GM18861 (cell line): ENCODE measurements at regions not wholly inside any gene's neighbourhood (a gene's known extent, or its start where the extent isn't known, plus 50 kb on each side); places are given as distances from the start of the nearest gene placed in this dataset.
"Not testable (repeated sequence)": the region's sequence is repeated elsewhere in the genome, so short reads cannot be mapped to it uniquely, and the experiment has no call there.

Experiments
- ATAC-seq: cut with Tn5 transposase; IDR thresholded peaks from one replicate; pipeline ENCODE4 v1.9.1; 2021; ENCODE audit not compliant: unreplicated experiment

- ATAC-seq = no peak
Measured at GRCh38 chr11:98061858-98062257, 958.9 kb upstream of the CNTN5 start.

- no peak for ATAC-seq
Measured at GRCh38 chr11:98062714-98063113, 958.0 kb upstream of the CNTN5 start.

- ATAC-seq = no peak
Measured at GRCh38 chr11:98068251-98068650, 952.5 kb upstream of the CNTN5 start.

GRCh38 chr11:98069147-98069546 lies 951.6 kb upstream of the CNTN5 start:
- not testable (repeated sequence) for ATAC-seq

- ATAC-seq = no peak
Measured at GRCh38 chr11:98069861-98070260, 950.9 kb upstream of the CNTN5 start.

- ATAC-seq = no peak
Measured at GRCh38 chr11:98090861-98091505, 929.8 kb upstream of the CNTN5 start.

- ATAC-seq = no peak
Measured at GRCh38 chr11:98099371-98099770, 921.4 kb upstream of the CNTN5 start.

GRCh38 chr11:98100689-98101088 lies 920.1 kb upstream of the CNTN5 start:
- ATAC-seq = no peak

- ATAC-seq = no peak
Measured at GRCh38 chr11:98101329-98101728, 919.4 kb upstream of the CNTN5 start.

GRCh38 chr11:98104249-98104648 lies 916.5 kb upstream of the CNTN5 start:
- ATAC-seq = no peak

GRCh38 chr11:98107736-98108135 lies 913.0 kb upstream of the CNTN5 start:
- no peak for ATAC-seq

GRCh38 chr11:98110030-98110429 lies 910.7 kb upstream of the CNTN5 start:
- no peak for ATAC-seq

GRCh38 chr11:98115873-98116272 lies 904.9 kb upstream of the CNTN5 start:
- no peak for ATAC-seq

- ATAC-seq = no peak
Measured at GRCh38 chr11:98130117-98130625, 890.6 kb upstream of the CNTN5 start.

GRCh38 chr11:98136357-98136756 lies 884.4 kb upstream of the CNTN5 start:
- no peak for ATAC-seq

GRCh38 chr11:98137437-98137836 lies 883.3 kb upstream of the CNTN5 start:
- ATAC-seq = no peak

GRCh38 chr11:98143661-98144060 lies 877.1 kb upstream of the CNTN5 start:
- ATAC-seq = no peak

GRCh38 chr11:98153752-98154151 lies 867.0 kb upstream of the CNTN5 start:
- ATAC-seq = no peak

GRCh38 chr11:98155696-98156095 lies 865.1 kb upstream of the CNTN5 start:
- no peak for ATAC-seq

- ATAC-seq = no peak
Measured at GRCh38 chr11:98177925-98178324, 842.8 kb upstream of the CNTN5 start.

GRCh38 chr11:98180511-98180910 lies 840.2 kb upstream of the CNTN5 start:
- no peak for ATAC-seq

GRCh38 chr11:98180921-98181320 lies 839.8 kb upstream of the CNTN5 start:
- ATAC-seq = no peak

- no peak for ATAC-seq
Measured at GRCh38 chr11:98183034-98183433, 837.7 kb upstream of the CNTN5 start.
